SK-N-SH (cell line): ENCODE measurements at regions not wholly inside any gene's neighbourhood (a gene's known extent, or its start where the extent isn't known, plus 50 kb on each side); places are given as distances from the start of the nearest gene placed in this dataset.

Source experiments
- small RNA-seq, 7 experiments: library from RNA; depleted of rRNA; stranded (forward); fragments of <200 nt; gene quantifications; one replicate each; pipeline ENCODE3, GENCODE V24; 2012

Small RNA genes in the stretch of these regions (small RNA-seq; reads per million reads assigned to genes)
- gene MIR4316, result 0 reads per million in 7 experiments
- 0 reads per million in 7 experiments for gene RF00019
